ENCODE measurements at regions not wholly inside any gene's neighbourhood (a gene's known extent, or its start where the extent isn't known, plus 50 kb on each side); places are given as distances from the start of the nearest gene placed in this dataset.

DNA sequence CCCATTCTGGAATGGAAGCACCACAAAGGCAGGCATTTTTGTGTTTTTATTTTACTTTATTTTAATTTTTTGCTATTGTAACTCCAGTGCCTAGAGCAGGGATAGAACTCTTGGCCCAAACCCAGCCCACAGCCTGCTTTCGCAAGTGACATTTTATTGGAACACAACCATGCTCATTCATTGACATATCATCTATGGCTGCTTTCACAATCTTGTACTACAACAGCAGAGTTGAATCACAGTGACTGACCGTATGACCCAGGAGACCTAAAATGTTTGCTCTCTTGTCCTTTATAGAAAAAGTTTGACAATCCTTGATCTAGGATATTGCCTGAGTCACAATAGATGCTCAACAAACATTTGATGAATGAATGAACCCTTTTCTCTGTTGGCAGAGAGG, 83.9 kb upstream of the ATP1A1 start (continued):
- TF ChIP-seq, protein P1, sequence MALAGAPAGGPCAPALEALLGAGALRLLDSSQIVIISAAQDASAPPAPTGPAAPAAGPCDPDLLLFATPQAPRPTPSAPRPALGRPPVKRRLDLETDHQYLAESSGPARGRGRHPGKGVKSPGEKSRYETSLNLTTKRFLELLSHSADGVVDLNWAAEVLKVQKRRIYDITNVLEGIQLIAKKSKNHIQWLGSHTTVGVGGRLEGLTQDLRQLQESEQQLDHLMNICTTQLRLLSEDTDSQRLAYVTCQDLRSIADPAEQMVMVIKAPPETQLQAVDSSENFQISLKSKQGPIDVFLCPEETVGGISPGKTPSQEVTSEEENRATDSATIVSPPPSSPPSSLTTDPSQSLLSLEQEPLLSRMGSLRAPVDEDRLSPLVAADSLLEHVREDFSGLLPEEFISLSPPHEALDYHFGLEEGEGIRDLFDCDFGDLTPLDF (CRISPR knock-in tag; IDR thresholded peaks at IDR 0.05) = no peak
- peak; percentile 13; the same call in 1 of the 2 replicates for TF ChIP-seq RXRB (CRISPR knock-in tag; IDR thresholded peaks at IDR 0.05; ENCODE audit: borderline replicate concordance)
- TF ChIP-seq SOX6 (IDR thresholded peaks at IDR 0.05) = no peak
- 0 out of 2 replicates have a peak, but pooled peaks have one; percentile 53 for TF ChIP-seq SOX6 (CRISPR knock-in tag; IDR thresholded peaks at IDR 0.05)
- peak; percentile 78; the same call in 1 of the 2 replicates for TF ChIP-seq ARID3A (IDR thresholded peaks at IDR 0.05; ENCODE audit: low read depth, low read length)
- TF ChIP-seq ZNF773 (CRISPR knock-in tag; IDR thresholded peaks at IDR 0.05; ENCODE audit: borderline replicate concordance) = no peak
- TF ChIP-seq GATAD2A (CRISPR knock-in tag; IDR thresholded peaks at IDR 0.05) = peak; percentile 52
- 0 out of 2 replicates have a peak, but pooled peaks have one; percentile 27 for TF ChIP-seq SAP130 (CRISPR knock-in tag; IDR thresholded peaks at IDR 0.05; ENCODE audit: low read depth)
- TF ChIP-seq SOX13 (IDR thresholded peaks at IDR 0.05) = no peak
- TF ChIP-seq SOX13 (CRISPR knock-in tag; conservative IDR thresholded peaks at IDR 0.05 in 1 of 2, IDR thresholded peaks at IDR 0.05 in 1 of 2) = peak in 1 of 2 experiments; percentile 81; a peak in 2 of 4 replicates
- TF ChIP-seq ZNF552 (CRISPR knock-in tag; IDR thresholded peaks at IDR 0.05; ENCODE audit: borderline replicate concordance) = no peak
- peak; percentile 72 for TF ChIP-seq RARA (CRISPR knock-in tag; IDR thresholded peaks at IDR 0.05)
- peak; percentile 42 for TF ChIP-seq NR2F6 (IDR thresholded peaks at IDR 0.05)
- peak; percentile 65 for TF ChIP-seq NR2F6 (CRISPR knock-in tag; IDR thresholded peaks at IDR 0.05)
- peak; percentile 84 for TF ChIP-seq BCL6 (CRISPR knock-in tag; IDR thresholded peaks at IDR 0.05)
- no peak for TF ChIP-seq ZNF354B (CRISPR knock-in tag; IDR thresholded peaks at IDR 0.05)
- peak; percentile 26; the same call in 1 of the 2 replicates for TF ChIP-seq ZNF12 (CRISPR knock-in tag; IDR thresholded peaks at IDR 0.05)
- TF ChIP-seq CEBPB (IDR thresholded peaks at IDR 0.05; ENCODE audit: borderline replicate concordance, low read depth, low read length) = peak; percentile 80
- TF ChIP-seq ISL2 (CRISPR knock-in tag; IDR thresholded peaks at IDR 0.05) = 0 out of 2 replicates have a peak, but pooled peaks have one; percentile 12
- 0 out of 2 replicates have a peak, but pooled peaks have one; percentile 24 for TF ChIP-seq FOXO1 (CRISPR knock-in tag; IDR thresholded peaks at IDR 0.05)
- TF ChIP-seq ZNF3 (CRISPR knock-in tag; IDR thresholded peaks at IDR 0.05) = peak; percentile 90
- peak; percentile 8; the same call in 1 of the 2 replicates for TF ChIP-seq HNF4A (CRISPR knock-in tag; IDR thresholded peaks at IDR 0.05)
- TF ChIP-seq NR2F1 (CRISPR knock-in tag; IDR thresholded peaks at IDR 0.05) = peak in 1 of 2 experiments; percentile 21; a peak in 1 of 4 replicates
- TF ChIP-seq, protein P2, sequence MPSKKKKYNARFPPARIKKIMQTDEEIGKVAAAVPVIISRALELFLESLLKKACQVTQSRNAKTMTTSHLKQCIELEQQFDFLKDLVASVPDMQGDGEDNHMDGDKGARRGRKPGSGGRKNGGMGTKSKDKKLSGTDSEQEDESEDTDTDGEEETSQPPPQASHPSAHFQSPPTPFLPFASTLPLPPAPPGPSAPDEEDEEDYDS (CRISPR knock-in tag; IDR thresholded peaks at IDR 0.05) = no peak
